GM11168 (cell line): ENCODE measurements at regions not wholly inside any gene's neighbourhood (a gene's known extent, or its start where the extent isn't known, plus 50 kb on each side); places are given as distances from the start of the nearest gene placed in this dataset.
"Not testable (repeated sequence)": the region's sequence is repeated elsewhere in the genome, so short reads cannot be mapped to it uniquely, and the experiment has no call there.

Source experiments
- in situ Hi-C: fragments of 300-500 bp; cut with MboI; formaldehyde crosslinking; loops from one replicate; pipeline ENCODE4 v1.12.0; 2022; ENCODE audit warnings: low sequenced_read_pairs; ENCODE audit not compliant: unreplicated experiment

DNA sequence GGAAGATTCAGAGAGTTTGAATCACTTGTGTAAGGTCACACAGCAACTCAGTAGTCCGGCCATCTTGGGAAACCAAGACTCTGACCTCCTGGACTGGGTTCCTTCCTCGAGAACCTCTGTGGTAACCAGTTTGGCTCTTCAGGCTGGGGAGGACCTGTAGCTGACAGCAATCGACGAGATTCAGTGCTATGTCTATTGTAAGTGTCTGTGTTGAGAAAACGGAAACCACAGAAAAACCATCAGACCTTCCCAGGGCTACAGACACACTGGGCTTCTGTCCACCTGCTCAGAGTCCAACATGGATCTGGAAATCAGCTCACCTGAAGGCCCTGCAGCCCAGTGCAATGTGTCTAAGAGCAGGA lies 403.7 kb downstream of the RPS24 start:
- in situ Hi-C loops, result no loop called here

- in situ Hi-C loops, result no loop called here
Measured at GRCh38 chr10:78437998-78438906, 404.6 kb downstream of the RPS24 start.

DNA sequence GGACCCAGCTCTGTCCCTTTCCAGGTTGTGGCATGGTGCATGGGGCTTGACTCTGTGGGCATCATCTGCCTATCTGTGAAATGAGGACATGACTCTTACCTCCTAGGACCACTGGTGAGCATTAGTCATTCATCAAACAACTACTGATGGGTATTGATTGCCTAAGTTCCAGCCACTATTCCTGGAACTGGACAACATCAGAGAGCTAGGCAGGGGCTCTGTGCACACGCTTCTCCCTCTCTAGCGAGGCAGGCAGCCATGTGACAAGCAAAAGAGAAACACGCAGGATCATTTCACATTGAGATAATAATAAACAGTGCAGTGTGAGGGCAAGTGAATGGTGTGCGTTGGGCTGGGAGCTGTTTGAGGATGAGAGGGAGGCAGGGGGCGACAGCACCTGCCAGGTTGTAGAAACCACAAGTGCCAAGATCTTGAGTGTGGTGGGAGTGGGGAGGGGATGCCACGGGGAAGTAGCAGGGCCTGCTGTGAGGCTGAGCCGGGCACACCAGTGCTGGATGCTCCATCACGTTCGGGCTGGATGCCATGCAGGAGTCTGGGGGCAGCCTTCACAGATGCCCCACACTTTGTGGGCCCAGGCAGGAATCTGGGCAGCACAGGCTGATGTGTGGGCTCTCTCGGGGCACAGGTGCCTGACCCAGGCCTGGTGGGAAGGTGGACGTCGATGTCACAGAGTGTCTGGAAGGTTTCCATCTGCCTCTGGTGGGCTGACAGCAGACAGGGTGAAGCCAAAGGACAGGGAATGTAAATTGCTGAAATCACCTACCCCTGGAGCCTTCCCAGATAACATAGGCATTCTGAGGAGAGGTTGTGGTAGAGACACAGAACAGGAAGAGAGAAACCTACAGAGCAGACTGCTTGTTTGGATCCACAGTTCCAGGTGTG lies 405.5 kb downstream of the RPS24 start:
- in situ Hi-C loops, result no loop called here

DNA sequence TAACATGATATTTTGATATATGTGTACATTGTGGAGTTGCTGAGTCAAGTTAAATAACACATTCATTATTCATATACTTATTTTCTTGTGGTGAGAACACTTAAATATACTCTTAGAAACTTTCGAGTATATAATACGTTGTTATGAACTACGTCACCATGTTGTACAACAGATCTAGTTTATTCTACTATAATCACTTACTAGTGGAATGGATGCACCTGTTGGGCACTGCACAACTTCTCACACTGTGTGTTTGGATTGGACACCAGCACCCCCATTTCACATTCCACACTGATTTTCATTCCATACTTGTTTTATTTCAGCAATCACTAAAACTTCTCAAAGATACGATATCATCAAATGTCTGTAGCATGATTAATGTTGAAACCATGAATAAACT lies 407.3 kb downstream of the RPS24 start:
- in situ Hi-C loops, result no loop called here

DNA sequence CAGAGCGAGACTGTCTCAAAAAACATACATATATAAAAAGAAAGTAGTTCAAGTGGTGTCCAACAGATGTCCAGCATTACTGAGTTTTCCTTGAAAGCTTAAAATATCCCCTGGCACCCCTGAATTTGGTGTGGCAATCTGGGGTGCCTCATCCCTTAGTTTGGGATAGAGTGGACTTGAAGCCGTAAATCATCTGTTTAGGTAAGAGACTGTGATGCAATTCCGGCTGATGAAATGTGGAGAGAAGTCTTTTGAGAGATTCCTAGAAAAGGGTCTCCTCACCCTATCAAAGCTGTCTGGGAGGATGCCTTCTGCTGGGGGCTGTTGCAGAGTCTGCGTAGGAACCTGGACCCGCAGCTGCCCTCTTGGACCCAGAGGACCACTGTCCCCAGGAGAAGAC lies 408.0 kb downstream of the RPS24 start:
- in situ Hi-C loops, result no loop called here

- in situ Hi-C loops, result no loop called here
Measured at GRCh38 chr10:78442836-78443550, 409.3 kb downstream of the RPS24 start.

GRCh38 chr10:78443900-78444571 lies 410.4 kb downstream of the RPS24 start:
- in situ Hi-C loops, result no loop called here

DNA sequence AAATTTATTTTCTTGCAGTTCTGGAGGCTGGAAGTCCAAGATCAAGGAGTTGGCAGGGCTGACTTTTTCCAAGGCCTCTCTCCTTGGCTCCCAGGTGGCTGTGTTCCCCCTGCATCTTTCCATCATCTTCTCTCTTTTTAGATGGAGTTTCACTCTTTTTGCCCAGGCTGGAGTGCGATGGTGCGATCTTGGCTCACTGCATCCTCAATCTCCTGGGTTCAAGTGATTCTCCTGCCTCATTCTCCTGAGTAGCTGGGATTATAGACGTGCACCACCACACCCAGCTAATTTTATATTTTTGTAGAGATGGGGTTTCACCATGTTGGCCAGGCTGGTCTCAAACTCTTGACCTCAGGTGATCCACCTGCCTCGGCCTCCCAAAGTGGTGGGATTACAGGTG lies 411.1 kb downstream of the RPS24 start:
- in situ Hi-C loops, result not testable (repeated sequence)

DNA sequence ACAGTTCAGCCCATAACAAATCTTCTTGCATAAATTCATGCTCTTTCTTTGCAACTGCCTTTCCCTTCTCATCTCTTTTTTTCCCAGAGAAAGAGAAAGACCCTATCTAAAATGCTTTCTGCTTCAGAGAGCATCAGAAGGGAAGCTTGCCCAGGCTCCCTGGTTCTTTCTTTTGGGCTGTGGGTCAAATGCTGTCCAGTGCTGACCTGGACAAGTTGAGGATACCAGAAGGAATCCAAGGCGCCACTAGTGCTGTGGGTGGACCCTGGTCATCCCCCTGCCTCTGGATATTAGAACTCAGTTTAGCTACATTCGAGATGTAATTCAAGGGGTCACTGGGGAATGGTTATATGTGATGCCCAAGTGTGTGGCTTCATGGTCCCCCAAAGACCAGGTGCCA lies 411.6 kb downstream of the RPS24 start:
- in situ Hi-C loops, result no loop called here

GRCh38 chr10:78448470-78448869 lies 414.8 kb downstream of the RPS24 start:
- in situ Hi-C loops, result no loop called here

GRCh38 chr10:78448994-78449418 lies 415.3 kb downstream of the RPS24 start:
- in situ Hi-C loops, result no loop called here

DNA sequence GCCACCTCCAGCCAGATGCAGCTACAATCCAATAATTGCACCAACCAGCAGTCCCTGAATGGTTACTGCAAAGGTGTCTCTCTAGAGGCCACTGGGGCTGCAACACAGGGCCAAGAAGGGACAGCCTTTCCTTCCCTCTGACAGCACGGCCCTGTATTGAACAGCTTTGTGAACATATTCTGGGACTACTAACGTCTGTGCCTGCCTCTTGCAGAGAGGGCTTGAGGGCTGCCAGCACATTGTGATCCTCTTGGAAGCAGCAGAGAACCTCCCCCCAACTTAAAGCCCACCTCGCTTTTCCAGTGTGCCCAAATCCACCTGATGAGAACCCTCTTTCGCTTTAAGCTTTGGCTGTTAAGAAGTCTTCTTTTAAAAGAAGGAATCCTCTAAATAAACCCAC lies 415.9 kb downstream of the RPS24 start:
- in situ Hi-C loops, result no loop called here

DNA sequence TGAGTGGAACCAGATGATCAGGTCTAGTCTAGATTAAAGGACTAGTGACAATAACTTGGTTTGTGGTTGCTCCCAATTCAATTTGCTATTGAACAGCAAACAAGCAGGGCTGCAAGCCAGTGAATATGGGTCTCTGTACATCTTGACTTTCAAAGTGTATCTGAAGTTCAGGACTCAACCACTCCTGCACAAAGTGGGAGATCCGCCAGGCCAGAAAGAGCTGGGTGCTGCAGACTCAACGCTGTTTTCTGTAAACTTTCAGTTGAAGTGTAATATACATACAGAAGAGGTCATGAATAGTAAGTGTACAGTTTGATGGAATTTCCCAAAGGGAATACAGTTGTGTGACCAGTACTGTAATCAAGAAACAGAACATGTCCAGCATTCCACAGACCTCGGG lies 416.6 kb downstream of the RPS24 start:
- in situ Hi-C loops, result loop anchor here (5.0 kb wide), 1 partner anchor 33 kb away; no protein-coding TSS in a partner anchor

- in situ Hi-C loops, result loop anchor here (5.0 kb wide), 1 partner anchor 34 kb away; no protein-coding TSS in a partner anchor
Measured at GRCh38 chr10:78450807-78451485, 417.3 kb downstream of the RPS24 start.

DNA sequence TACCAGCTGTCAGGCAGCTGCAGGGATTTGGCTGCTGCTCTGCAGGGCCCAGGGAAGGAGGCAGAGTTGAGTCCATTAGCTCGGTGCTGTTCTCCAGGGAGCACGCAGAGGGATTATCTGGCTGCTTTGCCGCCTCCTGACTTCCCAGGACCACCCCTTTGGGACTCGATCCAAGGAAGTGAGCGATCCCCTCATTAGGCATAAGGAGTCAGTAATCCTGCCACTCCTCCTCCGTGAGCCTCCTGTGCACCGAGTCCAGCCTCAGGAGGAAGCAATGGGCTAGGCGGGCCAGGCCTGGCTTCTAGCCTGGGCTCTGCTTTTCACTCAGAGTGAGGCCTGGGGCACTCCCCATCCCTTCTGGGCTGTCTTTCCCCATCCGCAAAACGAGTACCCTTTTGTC lies 417.9 kb downstream of the RPS24 start:
- in situ Hi-C loops, result loop anchor here (5.0 kb wide), 1 partner anchor 34 kb away; no protein-coding TSS in a partner anchor

GRCh38 chr10:78454123-78454645 lies 420.5 kb downstream of the RPS24 start:
- in situ Hi-C loops, result loop anchor here (5.0 kb wide), 1 partner anchor 37 kb away; no protein-coding TSS in a partner anchor

- in situ Hi-C loops, result no loop called here
Measured at GRCh38 chr10:78455236-78455635, 421.6 kb downstream of the RPS24 start.

DNA sequence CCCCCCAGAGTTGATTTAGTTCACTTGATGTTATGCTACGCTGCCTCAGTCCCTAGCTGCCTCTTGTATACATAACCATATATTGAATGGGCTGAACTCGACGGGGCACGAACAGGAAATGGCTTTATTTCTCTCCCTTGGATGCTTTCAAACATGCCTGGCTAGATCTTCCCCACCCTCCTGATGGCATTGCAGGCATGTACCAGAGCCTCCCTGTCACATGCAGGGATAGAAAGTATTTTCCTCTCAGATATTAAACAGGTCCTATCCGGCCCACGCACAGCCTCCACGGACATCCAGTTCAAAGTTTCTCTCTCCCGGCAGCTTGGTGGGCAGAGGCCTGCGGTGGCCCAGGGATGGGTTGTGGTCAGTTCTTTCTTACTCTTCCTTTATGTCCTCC lies 422.1 kb downstream of the RPS24 start:
- in situ Hi-C loops, result no loop called here
